Endothelial cell of umbilical vein (primary cell): ENCODE measurements at regions not wholly inside any gene's neighbourhood (a gene's known extent, or its start where the extent isn't known, plus 50 kb on each side); places are given as distances from the start of the nearest gene placed in this dataset.

Source experiments
- BruUV-seq: library from RNA; stranded (reverse); fragments of 400-500 nt; replicated peaks from 2 replicates; lab custom pipeline; 2021; lab: Mats Ljungman, UMichigan
- CTCF ChIA-PET: fragments of 300-600, 350-600 bp; sonication (Branson Sonifier 250); formaldehyde crosslinking; loops from one replicate; lab custom pipeline; 2021; ENCODE audit warnings: antibody characterized with exemption, inconsistent platforms; lab: Charles Lee
- POLR2A ChIA-PET: fragments of 300-600, 350-600 bp; sonication (Branson Sonifier 250); formaldehyde crosslinking; loops from one replicate; lab custom pipeline; 2021; ENCODE audit warnings: antibody characterized with exemption, inconsistent platforms; lab: Charles Lee
- DNase-seq: peaks from one replicate; pipeline ENCODE4 v3.0.0-alpha.2; 2011; ENCODE audit warnings: low read depth, low spot score
- FAIRE-seq: peaks from 2 replicates; lab custom pipeline; 2011; peaks lifted over from hg19 to GRCh38; lab: Jason Lieb, UNC
- H2AFZ ChIP-seq: 2 replicates; pipeline ENCODE4 v1.6.0; 2012; ENCODE audit warnings: low read depth, low read length, control low read depth, inconsistent platforms
- H3K27ac ChIP-seq: 2 replicates; pipeline ENCODE4 v1.5.1; 2011; ENCODE audit warnings: low read depth, mild to moderate bottlenecking, control low read depth, low read length, moderate library complexity; ENCODE audit not compliant: insufficient read depth
- H3K27me3 ChIP-seq, 2 experiments: 2 replicates each; pipeline versions ENCODE4 v1.6.0 to v1.6.1; 2011; ENCODE audit warnings: low read length in 2 of 2, mixed read lengths in 1 of 2; ENCODE audit not compliant: control insufficient read depth in 2 of 2, insufficient read depth in 2 of 2
- H3K36me3 ChIP-seq, 2 experiments: 2 replicates in 1 of 2; 3 replicates in 1 of 2; pipeline ENCODE4 v1.5.1; 2011; ENCODE audit warnings: low read length in 2 of 2, mild to moderate bottlenecking in 1 of 2, moderate library complexity in 1 of 2; ENCODE audit not compliant: control insufficient read depth in 2 of 2, insufficient read depth in 2 of 2; ENCODE audit errors: extremely low read depth in 1 of 2
- H3K4me1 ChIP-seq: 3 replicates; pipeline ENCODE4 v1.5.1; 2011; ENCODE audit warnings: mild to moderate bottlenecking, low read length; ENCODE audit not compliant: control insufficient read depth, insufficient read depth; ENCODE audit errors: extremely low read depth
- H3K4me2 ChIP-seq: 2 replicates; pipeline ENCODE4 v1.6.1; 2011; ENCODE audit warnings: low read length, control low read depth, mixed read lengths; ENCODE audit not compliant: insufficient read depth
- H3K4me3 ChIP-seq, 3 experiments: fragments of 200-600 bp in 1 of 3; sonication (generic), shearing (Covaris generic) in 1 of 3; replicated peaks in 1 of 3; 2 replicates each; pipeline ENCODE4 v1.5.1; 2011 to 2016; ENCODE audit warnings: control low read depth in 3 of 3, low read length in 3 of 3, mild to moderate bottlenecking in 2 of 3, inconsistent platforms in 1 of 3, low read depth in 1 of 3, moderate library complexity in 1 of 3; ENCODE audit not compliant: insufficient read depth in 1 of 3
- H3K79me2 ChIP-seq: 2 replicates; pipeline ENCODE4 v1.6.0; 2012; ENCODE audit warnings: low read length, inconsistent platforms; ENCODE audit not compliant: control insufficient read depth, insufficient read depth
- H3K9ac ChIP-seq: replicated peaks from 2 replicates; pipeline ENCODE3; 2011; ENCODE audit warnings: low read length, control low read depth; ENCODE audit not compliant: insufficient read depth; ENCODE audit errors: extremely low read depth
- H3K9me1 ChIP-seq: replicated peaks from 3 replicates; pipeline ENCODE4 v1.6.0; 2011; ENCODE audit warnings: mild to moderate bottlenecking, low read length; ENCODE audit not compliant: control insufficient read depth, insufficient read depth; ENCODE audit errors: extremely low read depth
- H3K9me3 ChIP-seq: replicated peaks from 2 replicates; pipeline ENCODE4 v1.5.1; 2012; ENCODE audit warnings: low read length, inconsistent platforms; ENCODE audit not compliant: control insufficient read depth, insufficient read depth
- H4K20me1 ChIP-seq: replicated peaks from 2 replicates; pipeline ENCODE3; 2011; ENCODE audit warnings: mild to moderate bottlenecking, low read length; ENCODE audit not compliant: control insufficient read depth, insufficient read depth; ENCODE audit errors: extremely low read depth
- CTCF ChIP-seq, 2 donors: IDR thresholded peaks; 1 replicate in 1 of 2; 2 replicates in 1 of 2; pipeline ENCODE4 v1.5.1; 2011; ENCODE audit warnings: low read length in 2 of 2, mild to moderate bottlenecking in 2 of 2, moderate library complexity in 2 of 2, control low read depth in 1 of 2, inconsistent platforms in 1 of 2, low read depth in 1 of 2; ENCODE audit not compliant: insufficient read depth in 1 of 2; ENCODE audit errors: extremely low read depth in 1 of 2
- EZH2 ChIP-seq: IDR thresholded peaks from 2 replicates; pipeline ENCODE4 v1.6.1; 2012; ENCODE audit warnings: borderline replicate concordance, low read depth, mild to moderate bottlenecking, moderate library complexity, low read length, inconsistent platforms; ENCODE audit not compliant: severe bottlenecking
- FOS ChIP-seq: IDR thresholded peaks from 2 replicates; pipeline ENCODE4 v1.6.1; 2011; ENCODE audit warnings: mild to moderate bottlenecking, low read length, moderate library complexity, borderline replicate concordance; ENCODE audit not compliant: insufficient read depth
- GATA2 ChIP-seq: IDR thresholded peaks from 2 replicates; pipeline ENCODE4 v1.7.0; 2011; ENCODE audit warnings: low read depth, mild to moderate bottlenecking, moderate library complexity, mixed read lengths, low read length; ENCODE audit not compliant: insufficient read length, insufficient read depth
- JUN ChIP-seq: IDR thresholded peaks from 2 replicates; pipeline ENCODE4 v1.6.1; 2011; ENCODE audit warnings: borderline replicate concordance, low read depth; ENCODE audit not compliant: insufficient read length, insufficient read depth
- MYC ChIP-seq: IDR thresholded peaks from one replicate; pipeline ENCODE4 v1.6.1; 2011; ENCODE audit warnings: mild to moderate bottlenecking, low read depth, low read length
- POLR2A ChIP-seq: IDR thresholded peaks from 2 replicates; pipeline ENCODE4 v1.6.1; 2012; ENCODE audit warnings: low read depth, mild to moderate bottlenecking, control low read depth, low read length
- POLR2AphosphoS5 ChIP-seq: IDR thresholded peaks from 2 replicates; pipeline ENCODE4 v1.6.1; 2012; ENCODE audit warnings: low read depth, mild to moderate bottlenecking, control low read depth, low read length, moderate library complexity; ENCODE audit not compliant: insufficient read depth
- dilution Hi-C: fragments of 300-500 bp; cut with MboI; formaldehyde crosslinking; loops from one replicate; pipeline ENCODE4 v1.15.0; 2019; ENCODE audit warnings: low sequenced_read_pairs; ENCODE audit not compliant: extremely low pct_ligation_motif_present
- intact Hi-C: fragments of 100-400 bp; cut with micrococcal nuclease; formaldehyde crosslinking; loops from one replicate; pipeline ENCODE4 v1.10.0; 2022
- TF ChIP-seq, protein P1 (sequence below): IDR thresholded peaks from 2 replicates; pipeline ENCODE4 v1.6.1; 2011; ENCODE audit not compliant: insufficient read depth, insufficient read length

DNA sequence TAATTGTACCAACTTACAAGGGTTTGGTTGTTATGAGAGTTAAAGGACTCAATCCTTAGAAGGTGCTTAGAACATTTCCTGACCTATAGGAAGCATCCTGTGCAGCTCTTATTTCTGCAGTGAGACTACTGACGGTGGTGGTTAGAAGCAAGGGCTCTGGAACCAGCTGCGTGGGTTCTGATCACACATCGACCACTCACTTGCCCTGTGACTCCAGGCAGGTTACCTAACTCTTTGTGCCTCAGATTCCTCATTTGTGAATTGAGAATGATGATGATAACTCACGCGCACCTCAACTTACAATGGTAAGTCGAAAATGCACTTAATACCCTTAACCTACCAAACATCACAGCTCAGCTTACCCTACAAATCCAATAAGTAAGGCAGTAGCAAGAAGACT lies 80.7 kb upstream of the SPATA12 start:
- H3K27me3 ChIP-seq: no peaks in the 10 kb centered on the region
- H3K9me3 ChIP-seq: no peaks in the 10 kb centered on the region
- no peak overlapping the region for H3K4me3 ChIP-seq
- H3K4me1 ChIP-seq: peaks cover 30% of the 10 kb centered on the region
- no TSS peak for BruUV-seq
- dilution Hi-C loops: no loop called here
- H3K9me1 ChIP-seq: no peaks in the 10 kb centered on the region
- H4K20me1 ChIP-seq: no peaks in the 10 kb centered on the region
- no peak overlapping the region for H3K9ac ChIP-seq
- POLR2A ChIA-PET: no interaction called here
- intact Hi-C loops: no loop called here
- no peaks in the 10 kb centered on the region for H3K36me3 ChIP-seq
- no peak overlapping the region for H3K4me2 ChIP-seq
- H2AFZ ChIP-seq: no peak overlapping the region
- no peak for DNase-seq
- FAIRE-seq: no peak
- H3K79me2 ChIP-seq: no peaks in the 10 kb centered on the region
- CTCF ChIA-PET: interaction anchor here (1.0 to 2.3 kb wide), 2 partner anchors 9 to 182 kb away, joined by 3 to 6 read pairs; no protein-coding TSS in a partner anchor
- no peak overlapping the region for H3K27ac ChIP-seq
- TF ChIP-seq GATA2 (no peak), POLR2AphosphoS5 (no peak), POLR2A (no peak)
- TF ChIP-seq, protein P1, sequence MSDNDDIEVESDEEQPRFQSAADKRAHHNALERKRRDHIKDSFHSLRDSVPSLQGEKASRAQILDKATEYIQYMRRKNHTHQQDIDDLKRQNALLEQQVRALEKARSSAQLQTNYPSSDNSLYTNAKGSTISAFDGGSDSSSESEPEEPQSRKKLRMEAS: no peak

DNA sequence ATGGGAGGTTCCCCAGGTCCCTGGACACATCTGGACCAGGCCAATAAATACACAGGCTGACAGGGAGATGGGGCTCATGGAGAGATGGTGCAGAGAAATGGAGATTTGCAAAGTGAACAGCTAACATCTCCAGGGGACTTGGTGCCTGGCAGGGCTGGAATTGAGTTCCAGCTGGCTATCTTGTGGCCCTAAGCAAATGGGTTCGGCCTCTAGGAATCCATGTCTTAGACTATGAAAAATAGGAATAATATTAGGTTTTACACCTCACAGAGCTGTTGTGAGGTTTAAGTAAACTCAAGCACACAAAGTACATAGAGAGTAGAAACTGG lies 82.9 kb upstream of the SPATA12 start:
- FAIRE-seq: no peak
- Histone ChIP-seq H4K20me1 (no peaks in the 10 kb centered on the region), H3K36me3 (no peaks in the 10 kb centered on the region), H3K4me3 (no peak overlapping the region), H3K27me3 (no peaks in the 10 kb centered on the region), H3K27ac (no peak overlapping the region), H2AFZ (no peak overlapping the region), H3K9me3 (no peaks in the 10 kb centered on the region), H3K9ac (no peak overlapping the region), H3K9me1 (no peaks in the 10 kb centered on the region), H3K4me2 (no peak overlapping the region), H3K79me2 (no peaks in the 10 kb centered on the region), H3K4me1 (peaks cover 40% of the 10 kb centered on the region)
- TF ChIP-seq MYC (no peak), GATA2 (no peak), POLR2AphosphoS5 (no peak), CTCF (IDR thresholded peaks at IDR 0.05; ENCODE audit: extremely low read depth in 1 of 2, insufficient read depth in 1 of 2, low read depth in 1 of 2, low read length in 2 of 2) (no peak), JUN (no peak), FOS (no peak), EZH2 (no peak), POLR2A (no peak)
- TF ChIP-seq, protein P1: no peak
- dilution Hi-C loops (no loop called here), intact Hi-C loops (no loop called here)
- BruUV-seq: no TSS peak
- CTCF ChIA-PET: interaction anchor here (1.0 to 2.6 kb wide), 5 partner anchors 11 to 176 kb away, joined by 3 to 10 read pairs (median 4); partner anchors contain the start of gene ARHGEF3
- no peak for DNase-seq
- POLR2A ChIA-PET: no interaction called here
